Ovary (tissue), 3 donors: ENCODE measurements at regions not wholly inside any gene's neighbourhood (a gene's known extent, or its start where the extent isn't known, plus 50 kb on each side); places are given as distances from the start of the nearest gene placed in this dataset.

Source experiments
- CTCF ChIP-seq, 3 donors: fragments of 450-650 bp in 2 of 3; fragments of 200-600 bp in 1 of 3; IDR thresholded peaks; one replicate each; pipeline versions ENCODE4 v1.5.1 to v1.8.0; 2016 to 2022; ENCODE audit warnings: antibody characterized with exemption in 3 of 3, mild to moderate bottlenecking in 1 of 3
- EP300 ChIP-seq: sonication (generic); formaldehyde crosslinking; IDR thresholded peaks from one replicate; pipeline ENCODE4 v1.6.1; 2017; ENCODE audit warnings: antibody characterized with exemption
- donor health status: DM: no; HTN: no; CAD: no.

- TF ChIP-seq CTCF (IDR thresholded peaks at IDR 0.05) (no peak), EP300 (no peak)
Observed at GRCh38 chr20:11852811-11853210, 64.9 kb upstream of the BTBD3 start.
